HepG2 (cell line): ENCODE measurements at regions not wholly inside any gene's neighbourhood (a gene's known extent, or its start where the extent isn't known, plus 50 kb on each side); places are given as distances from the start of the nearest gene placed in this dataset.

ENCODE experiments used
- ATAC-seq: fragments of 200-7000 bp; cut with Tn5 transposase; 3 replicates; pipeline ENCODE4 v1.9.1; 2020; ENCODE audit warnings: mild to moderate bottlenecking, moderate library complexity
- BruUV-seq: library from RNA; stranded (reverse); fragments of 400-500 nt; replicated peaks from 2 replicates; lab custom pipeline; 2021; lab: Mats Ljungman, UMichigan
- CTCF ChIA-PET: fragments of 300-600 bp; formaldehyde crosslinking; extraction: SDS; loops from one replicate; lab custom pipeline; 2021; ENCODE audit warnings: low total read pairs, inconsistent platforms, low intra/inter-chr PET ratio; lab: Yijun Ruan, JAX
- POLR2A ChIA-PET: fragments of 350-600 bp; sonication (Branson Sonifier 250); formaldehyde crosslinking; loops from one replicate; lab custom pipeline; 2020; ENCODE audit warnings: antibody characterized with exemption, inconsistent platforms; lab: Yijun Ruan, JAX
- DNase-seq: peaks from one replicate; pipeline ENCODE4 v3.0.0-alpha.2; 2015; ENCODE audit warnings: low spot score
- FAIRE-seq: peaks from 3 replicates; lab custom pipeline; 2011; peaks lifted over from hg19 to GRCh38; lab: Jason Lieb, UNC
- H2AFZ ChIP-seq: one replicate; pipeline ENCODE4 v1.6.1; 2011; ENCODE audit warnings: low read length, inconsistent platforms
- H3K27ac ChIP-seq: fragments of 300-600 bp; 3 replicates; pipeline ENCODE4 v1.8.0; 2011; ENCODE audit warnings: mixed run types, mild to moderate bottlenecking, mixed read lengths, low read length, inconsistent platforms; ENCODE audit not compliant: insufficient read depth; ENCODE audit errors: extremely low read length
- H3K27me3 ChIP-seq, 2 experiments: fragments of 200-600 bp in 1 of 2; 2 replicates in 1 of 2; 3 replicates in 1 of 2; pipeline versions ENCODE4 v1.6.0 to v1.8.0; 2011; ENCODE audit warnings: low read length in 2 of 2, mild to moderate bottlenecking in 2 of 2, moderate library complexity in 2 of 2, inconsistent platforms in 1 of 2; ENCODE audit not compliant: insufficient read depth in 2 of 2, control insufficient read depth in 1 of 2
- H3K36me3 ChIP-seq, 2 experiments: fragments of 200-600 bp in 1 of 2; replicated peaks in 1 of 2; 2 replicates in 1 of 2; 3 replicates in 1 of 2; pipeline versions ENCODE4 v1.5.1 to v1.8.0; 2011; ENCODE audit warnings: low read length in 2 of 2, inconsistent platforms in 1 of 2; ENCODE audit not compliant: insufficient read depth in 2 of 2, control insufficient read depth in 1 of 2
- H3K4me1 ChIP-seq: 2 replicates; pipeline ENCODE4 v1.5.1; 2012; ENCODE audit warnings: low read length, inconsistent platforms; ENCODE audit not compliant: insufficient read depth
- H3K4me2 ChIP-seq: 2 replicates; pipeline ENCODE4 v1.6.0; 2011; ENCODE audit warnings: low read depth, low read length, inconsistent platforms
- H3K4me3 ChIP-seq, 3 experiments: fragments of 200-600 bp in 1 of 3; sonication (generic), shearing (Covaris generic) in 1 of 3; replicated peaks in 1 of 3; 2 replicates each; pipeline ENCODE4 v1.5.1; 2011 to 2016; ENCODE audit warnings: low read length in 3 of 3, inconsistent platforms in 2 of 3, low read depth in 2 of 3, mild to moderate bottlenecking in 2 of 3, control low read depth in 1 of 3, mixed read lengths in 1 of 3; ENCODE audit not compliant: insufficient read depth in 1 of 3
- H3K79me2 ChIP-seq: one replicate; pipeline ENCODE4 v1.6.1; 2011; ENCODE audit warnings: low read length, inconsistent platforms; ENCODE audit not compliant: insufficient read depth
- H3K9ac ChIP-seq: 2 replicates; pipeline ENCODE4 v1.6.0; 2011; ENCODE audit warnings: mild to moderate bottlenecking, low read depth, low read length, inconsistent platforms; ENCODE audit not compliant: insufficient read depth
- H3K9me3 ChIP-seq: 2 replicates; pipeline ENCODE4 v1.5.1; 2012; ENCODE audit warnings: mild to moderate bottlenecking, low read length
- H4K20me1 ChIP-seq: 2 replicates; pipeline ENCODE4 v1.6.0; 2011; ENCODE audit warnings: inconsistent platforms, mild to moderate bottlenecking, low read length, moderate library complexity; ENCODE audit not compliant: insufficient read depth
- CENPT ChIP-seq: sonication (generic); formaldehyde crosslinking; IDR thresholded peaks from 2 replicates; pipeline ENCODE4 v1.8.0; 2022; ENCODE audit warnings: low read depth, mild to moderate bottlenecking, moderate library complexity, missing genetic modification reagents
- MBNL3 ChIP-seq: fragments of 250-450 bp; sonication (Bioruptor Pico); conservative IDR thresholded peaks from 2 replicates; pipeline ENCODE4 v1.8.0; 2022; ENCODE audit warnings: mild to moderate bottlenecking, inconsistent platforms
- RARG ChIP-seq: sonication (generic); formaldehyde crosslinking; IDR thresholded peaks from 2 replicates; pipeline ENCODE4 v1.4.0; 2020; ENCODE audit warnings: low read depth, mild to moderate bottlenecking, missing genetic modification reagents
- RFX5 ChIP-seq: IDR thresholded peaks from 2 replicates; pipeline ENCODE4 v1.6.1; 2011; ENCODE audit warnings: low read depth, low read length, improper control_type of control experiment
- TRIM24 ChIP-seq: sonication (generic); formaldehyde crosslinking; IDR thresholded peaks from 2 replicates; pipeline ENCODE4 v1.8.0; 2022; ENCODE audit warnings: mild to moderate bottlenecking, missing genetic modification reagents
- ZC3H13 ChIP-seq: sonication (generic); formaldehyde crosslinking; IDR thresholded peaks from 2 replicates; pipeline ENCODE4 v1.8.1; 2023; ENCODE audit warnings: mild to moderate bottlenecking, missing genetic modification reagents, moderate library complexity
- ZNF234 ChIP-seq: sonication (generic); formaldehyde crosslinking; conservative IDR thresholded peaks from 2 replicates; pipeline ENCODE4 v1.5.1; 2020; ENCODE audit warnings: mild to moderate bottlenecking, missing genetic modification reagents
- ZNF776 ChIP-seq: sonication (generic); formaldehyde crosslinking; IDR thresholded peaks from 2 replicates; pipeline ENCODE4 v1.4.0; 2020; ENCODE audit warnings: mild to moderate bottlenecking, missing genetic modification reagents
- ZNF883 ChIP-seq: sonication (generic); formaldehyde crosslinking; IDR thresholded peaks from 2 replicates; pipeline ENCODE4 v1.5.1; 2020; ENCODE audit warnings: mild to moderate bottlenecking, missing genetic modification reagents; ENCODE audit errors: not compliant biosample characterization
- ZSCAN21 ChIP-seq: sonication (generic); formaldehyde crosslinking; IDR thresholded peaks from 2 replicates; pipeline ENCODE4 v1.8.0; 2022; ENCODE audit warnings: mild to moderate bottlenecking, missing genetic modification reagents, moderate library complexity, borderline replicate concordance
- WGBS: methylation state at CpG from one replicate; pipeline ENCODE4 v1.1.6; 2017; ENCODE audit warnings: low lambda C conversion rate; 5-methylcytosine and 5-hydroxymethylcytosine counted together
- in situ Hi-C: cut with HindIII; loops from 2 replicates; pipeline ENCODE4 v1.10.0; 2017; ENCODE audit warnings: low pct_unique_long_range_greater_than_20kb; ENCODE audit not compliant: extremely low pct_ligation_motif_present
- intact Hi-C: fragments of 100-400 bp; cut with micrococcal nuclease; formaldehyde crosslinking; loops from one replicate; pipeline ENCODE4 v1.10.0; 2022; ENCODE audit not compliant: unreplicated experiment
- TF ChIP-seq, protein P1 (sequence below): sonication (generic); formaldehyde crosslinking; IDR thresholded peaks from 2 replicates; pipeline ENCODE4 v1.4.0; 2020; ENCODE audit warnings: missing genetic modification reagents
- TF ChIP-seq, protein P2 (sequence below): sonication (generic); formaldehyde crosslinking; IDR thresholded peaks from 2 replicates; pipeline ENCODE4 v1.5.0; 2020; ENCODE audit warnings: mild to moderate bottlenecking, missing genetic modification reagents
- TF ChIP-seq, protein P3 (sequence below): sonication (generic); formaldehyde crosslinking; IDR thresholded peaks from 2 replicates; pipeline ENCODE4 v1.5.0; 2020; ENCODE audit warnings: mild to moderate bottlenecking, missing genetic modification reagents

DNA sequence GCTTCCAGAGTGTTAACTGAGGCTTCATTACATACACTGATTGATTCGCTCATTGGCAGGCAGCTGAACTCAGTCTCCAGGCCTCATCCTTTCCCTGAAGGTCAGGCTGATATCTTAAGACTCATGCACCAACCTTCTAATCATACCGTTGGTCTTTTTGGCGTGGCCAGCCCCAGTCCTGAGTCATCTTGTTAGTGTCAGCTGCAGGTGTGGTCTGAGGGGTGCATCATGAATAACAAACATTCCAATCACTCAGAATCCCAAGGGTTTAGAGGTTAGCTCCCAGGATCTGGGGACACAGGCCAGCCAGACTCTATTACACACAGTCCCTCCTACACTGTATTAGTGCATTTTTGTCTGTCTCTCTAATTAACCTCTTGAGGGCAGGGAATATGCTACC lies 271.5 kb downstream of the HRH4 start:
- in situ Hi-C loops: loop anchor here (5.0 to 25.0 kb wide), 3 partner anchors 140 to 370 kb away; no protein-coding TSS in a partner anchor
- TF ChIP-seq ZSCAN21 (CRISPR knock-in tag): no peak
- no peak for TF ChIP-seq TRIM24 (CRISPR knock-in tag)
- no peak for TF ChIP-seq RARG (CRISPR knock-in tag)
- TF ChIP-seq, protein P1, sequence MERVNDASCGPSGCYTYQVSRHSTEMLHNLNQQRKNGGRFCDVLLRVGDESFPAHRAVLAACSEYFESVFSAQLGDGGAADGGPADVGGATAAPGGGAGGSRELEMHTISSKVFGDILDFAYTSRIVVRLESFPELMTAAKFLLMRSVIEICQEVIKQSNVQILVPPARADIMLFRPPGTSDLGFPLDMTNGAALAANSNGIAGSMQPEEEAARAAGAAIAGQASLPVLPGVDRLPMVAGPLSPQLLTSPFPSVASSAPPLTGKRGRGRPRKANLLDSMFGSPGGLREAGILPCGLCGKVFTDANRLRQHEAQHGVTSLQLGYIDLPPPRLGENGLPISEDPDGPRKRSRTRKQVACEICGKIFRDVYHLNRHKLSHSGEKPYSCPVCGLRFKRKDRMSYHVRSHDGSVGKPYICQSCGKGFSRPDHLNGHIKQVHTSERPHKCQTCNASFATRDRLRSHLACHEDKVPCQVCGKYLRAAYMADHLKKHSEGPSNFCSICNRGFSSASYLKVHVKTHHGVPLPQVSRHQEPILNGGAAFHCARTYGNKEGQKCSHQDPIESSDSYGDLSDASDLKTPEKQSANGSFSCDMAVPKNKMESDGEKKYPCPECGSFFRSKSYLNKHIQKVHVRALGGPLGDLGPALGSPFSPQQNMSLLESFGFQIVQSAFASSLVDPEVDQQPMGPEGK (CRISPR knock-in tag): no peak
- no peak for TF ChIP-seq MBNL3
- TF ChIP-seq, protein P2, sequence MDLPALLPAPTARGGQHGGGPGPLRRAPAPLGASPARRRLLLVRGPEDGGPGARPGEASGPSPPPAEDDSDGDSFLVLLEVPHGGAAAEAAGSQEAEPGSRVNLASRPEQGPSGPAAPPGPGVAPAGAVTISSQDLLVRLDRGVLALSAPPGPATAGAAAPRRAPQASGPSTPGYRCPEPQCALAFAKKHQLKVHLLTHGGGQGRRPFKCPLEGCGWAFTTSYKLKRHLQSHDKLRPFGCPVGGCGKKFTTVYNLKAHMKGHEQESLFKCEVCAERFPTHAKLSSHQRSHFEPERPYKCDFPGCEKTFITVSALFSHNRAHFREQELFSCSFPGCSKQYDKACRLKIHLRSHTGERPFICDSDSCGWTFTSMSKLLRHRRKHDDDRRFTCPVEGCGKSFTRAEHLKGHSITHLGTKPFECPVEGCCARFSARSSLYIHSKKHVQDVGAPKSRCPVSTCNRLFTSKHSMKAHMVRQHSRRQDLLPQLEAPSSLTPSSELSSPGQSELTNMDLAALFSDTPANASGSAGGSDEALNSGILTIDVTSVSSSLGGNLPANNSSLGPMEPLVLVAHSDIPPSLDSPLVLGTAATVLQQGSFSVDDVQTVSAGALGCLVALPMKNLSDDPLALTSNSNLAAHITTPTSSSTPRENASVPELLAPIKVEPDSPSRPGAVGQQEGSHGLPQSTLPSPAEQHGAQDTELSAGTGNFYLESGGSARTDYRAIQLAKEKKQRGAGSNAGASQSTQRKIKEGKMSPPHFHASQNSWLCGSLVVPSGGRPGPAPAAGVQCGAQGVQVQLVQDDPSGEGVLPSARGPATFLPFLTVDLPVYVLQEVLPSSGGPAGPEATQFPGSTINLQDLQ (CRISPR knock-in tag): no peak
- TF ChIP-seq ZNF776 (CRISPR knock-in tag): no peak
- no peak for TF ChIP-seq ZNF234
- TF ChIP-seq RFX5: no peak
- TF ChIP-seq ZC3H13: no peak
- TF ChIP-seq, protein P3, sequence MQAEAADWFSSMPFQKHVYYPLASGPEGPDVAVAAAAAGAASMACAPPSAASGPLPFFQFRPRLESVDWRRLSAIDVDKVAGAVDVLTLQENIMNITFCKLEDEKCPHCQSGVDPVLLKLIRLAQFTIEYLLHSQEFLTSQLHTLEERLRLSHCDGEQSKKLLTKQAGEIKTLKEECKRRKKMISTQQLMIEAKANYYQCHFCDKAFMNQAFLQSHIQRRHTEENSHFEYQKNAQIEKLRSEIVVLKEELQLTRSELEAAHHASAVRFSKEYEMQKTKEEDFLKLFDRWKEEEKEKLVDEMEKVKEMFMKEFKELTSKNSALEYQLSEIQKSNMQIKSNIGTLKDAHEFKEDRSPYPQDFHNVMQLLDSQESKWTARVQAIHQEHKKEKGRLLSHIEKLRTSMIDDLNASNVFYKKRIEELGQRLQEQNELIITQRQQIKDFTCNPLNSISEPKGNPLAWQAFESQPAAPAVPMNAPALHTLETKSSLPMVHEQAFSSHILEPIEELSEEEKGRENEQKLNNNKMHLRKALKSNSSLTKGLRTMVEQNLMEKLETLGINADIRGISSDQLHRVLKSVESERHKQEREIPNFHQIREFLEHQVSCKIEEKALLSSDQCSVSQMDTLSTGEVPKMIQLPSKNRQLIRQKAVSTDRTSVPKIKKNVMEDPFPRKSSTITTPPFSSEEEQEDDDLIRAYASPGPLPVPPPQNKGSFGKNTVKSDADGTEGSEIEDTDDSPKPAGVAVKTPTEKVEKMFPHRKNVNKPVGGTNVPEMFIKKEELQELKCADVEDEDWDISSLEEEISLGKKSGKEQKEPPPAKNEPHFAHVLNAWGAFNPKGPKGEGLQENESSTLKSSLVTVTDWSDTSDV: no peak
- TF ChIP-seq CENPT (CRISPR knock-in tag): no peak
- TF ChIP-seq ZNF883 (CRISPR knock-in tag): no peak

More for the DNA sequence above, 271.5 kb downstream of the HRH4 start:
- BruUV-seq: no TSS peak
- Histone ChIP-seq H3K9me3 (no peaks in the 10 kb centered on the region), H3K4me2 (no peak overlapping the region), H3K79me2 (no peaks in the 10 kb centered on the region), H2AFZ (no peak overlapping the region), H3K4me1 (no peaks in the 10 kb centered on the region), H3K27ac (no peak overlapping the region), H3K4me3 (no peak overlapping the region), H3K36me3 (no peaks in the 10 kb centered on the region), H3K27me3 (no peaks in the 10 kb centered on the region; a peak in 2 of 5 replicates), H3K9ac (no peak overlapping the region), H4K20me1 (no peaks in the 10 kb centered on the region)
- DNase-seq: no peak
- FAIRE-seq: no peak
- ChIA-PET POLR2A (no interaction called here), CTCF (no interaction called here)
- ATAC-seq: no peak
- WGBS: 9% methylated on average over 3 of the region's 3 CpGs
- intact Hi-C loops: no loop called here
